Neural cell (in vitro differentiated cells): ENCODE measurements at regions not wholly inside any gene's neighbourhood (a gene's known extent, or its start where the extent isn't known, plus 50 kb on each side); places are given as distances from the start of the nearest gene placed in this dataset.

ENCODE experiments used
- H2AFZ ChIP-seq: fragments of 200-600, 300-800 bp; sonication (generic), shearing (Covaris generic); 2 replicates; pipeline ENCODE4 v1.6.0; 2014; ENCODE audit warnings: low read depth, mild to moderate bottlenecking, antibody characterized with exemption, low read length, moderate library complexity
- H3F3A ChIP-seq: fragments of 200-600 bp; shearing (Covaris generic); 2 replicates; pipeline ENCODE4 v1.6.1; 2016; ENCODE audit warnings: mild to moderate bottlenecking, moderate library complexity, mixed read lengths, antibody characterized with exemption, low read length; ENCODE audit not compliant: insufficient read depth, poor library complexity, severe bottlenecking
- H3K27ac ChIP-seq: fragments of 200-600, 300-800 bp; sonication (generic), shearing (Covaris generic); 2 replicates; pipeline ENCODE4 v1.5.1; 2014; ENCODE audit warnings: mild to moderate bottlenecking, low read length, moderate library complexity
- H3K27me3 ChIP-seq: fragments of 300-800, 200-600 bp; sonication (generic), shearing (Covaris generic); 2 replicates; pipeline ENCODE4 v1.6.0; 2014; ENCODE audit warnings: mild to moderate bottlenecking, low read depth, low read length, moderate library complexity; ENCODE audit not compliant: insufficient read depth
- H3K36me3 ChIP-seq: fragments of 300-800, 200-600 bp; sonication (generic), shearing (Covaris generic); 2 replicates; pipeline ENCODE4 v1.5.1; 2014; ENCODE audit warnings: mild to moderate bottlenecking, antibody characterized with exemption, low read length, moderate library complexity; ENCODE audit not compliant: insufficient read depth
- H3K4me2 ChIP-seq: fragments of 300-800, 200-600 bp; sonication (generic), shearing (Covaris generic); 2 replicates; pipeline ENCODE4 v1.6.0; 2014; ENCODE audit warnings: mild to moderate bottlenecking, low read length
- H3K4me3 ChIP-seq: fragments of 300-800, 200-600 bp; sonication (generic), shearing (Covaris generic); 2 replicates; pipeline ENCODE4 v1.5.1; 2014; ENCODE audit warnings: mild to moderate bottlenecking, low read length, moderate library complexity
- H3K79me2 ChIP-seq: fragments of 200-600 bp; shearing (Covaris generic); replicated peaks from 2 replicates; pipeline ENCODE4 v1.6.0; 2014; ENCODE audit warnings: mild to moderate bottlenecking, low read length, moderate library complexity; ENCODE audit not compliant: insufficient read depth
- H3K9ac ChIP-seq: fragments of 300-800, 200-600 bp; sonication (generic), shearing (Covaris generic); 2 replicates; pipeline ENCODE4 v1.6.1; 2016; ENCODE audit warnings: mild to moderate bottlenecking, low read length, mixed read lengths
- H3K9me2 ChIP-seq: fragments of 200-600 bp; shearing (Covaris generic); 2 replicates; pipeline ENCODE4 v1.6.1; 2016; ENCODE audit warnings: mild to moderate bottlenecking, low read length, mixed read lengths; ENCODE audit not compliant: insufficient read depth
- H3K9me3 ChIP-seq: fragments of 200-600, 300-800 bp; sonication (generic), shearing (Covaris generic); 2 replicates; pipeline ENCODE4 v1.6.1; 2016; ENCODE audit warnings: mild to moderate bottlenecking, mixed run types, low read length, moderate library complexity, mixed read lengths
- H4K20me1 ChIP-seq: fragments of 200-600 bp; shearing (Covaris generic); 2 replicates; pipeline ENCODE4 v1.6.1; 2016; ENCODE audit warnings: mild to moderate bottlenecking, mixed run types; ENCODE audit not compliant: insufficient read depth
- EP300 ChIP-seq: fragments of 450-650 bp; conservative IDR thresholded peaks from 2 replicates; pipeline ENCODE4 v1.6.1; 2014; ENCODE audit warnings: antibody characterized with exemption, mild to moderate bottlenecking, moderate library complexity; ENCODE audit not compliant: poor library complexity, severe bottlenecking
- EZH2 ChIP-seq: fragments of 200-600, 300-800 bp; shearing (Covaris generic), sonication (generic); IDR thresholded peaks from 2 replicates; pipeline ENCODE4 v1.6.1; 2014; ENCODE audit warnings: antibody characterized with exemption, low read length, borderline replicate concordance, mild to moderate bottlenecking; ENCODE audit not compliant: insufficient read depth, poor library complexity, severe bottlenecking
- MXI1 ChIP-seq: fragments of 450-650 bp; conservative IDR thresholded peaks from 2 replicates; pipeline ENCODE4 v1.6.1; 2014; ENCODE audit warnings: antibody characterized with exemption, mild to moderate bottlenecking; ENCODE audit not compliant: poor library complexity, severe bottlenecking
- POLR2AphosphoS5 ChIP-seq: IDR thresholded peaks from 2 replicates; pipeline ENCODE4 v1.6.1; 2012
- RAD21 ChIP-seq: fragments of 450-650 bp; conservative IDR thresholded peaks from 2 replicates; pipeline ENCODE4 v1.6.1; 2014; ENCODE audit warnings: antibody characterized with exemption, mild to moderate bottlenecking, moderate library complexity
- SMC3 ChIP-seq: fragments of 450-650 bp; conservative IDR thresholded peaks from 2 replicates; pipeline ENCODE4 v1.6.1; 2014; ENCODE audit warnings: antibody characterized with exemption, mild to moderate bottlenecking, moderate library complexity; ENCODE audit not compliant: poor library complexity
- TAF1 ChIP-seq: IDR thresholded peaks from 2 replicates; pipeline ENCODE4 v1.6.1; 2012; ENCODE audit warnings: low read depth
- TF ChIP-seq, protein P1 (sequence below): fragments of 450-650 bp; IDR thresholded peaks from 2 replicates; pipeline ENCODE4 v1.5.1; 2014; ENCODE audit warnings: antibody characterized with exemption, mild to moderate bottlenecking, moderate library complexity; ENCODE audit not compliant: poor library complexity, severe bottlenecking
- TF ChIP-seq, protein P2 (sequence below): IDR thresholded peaks from 2 replicates; pipeline ENCODE4 v1.6.1; 2012; ENCODE audit warnings: borderline replicate concordance

DNA sequence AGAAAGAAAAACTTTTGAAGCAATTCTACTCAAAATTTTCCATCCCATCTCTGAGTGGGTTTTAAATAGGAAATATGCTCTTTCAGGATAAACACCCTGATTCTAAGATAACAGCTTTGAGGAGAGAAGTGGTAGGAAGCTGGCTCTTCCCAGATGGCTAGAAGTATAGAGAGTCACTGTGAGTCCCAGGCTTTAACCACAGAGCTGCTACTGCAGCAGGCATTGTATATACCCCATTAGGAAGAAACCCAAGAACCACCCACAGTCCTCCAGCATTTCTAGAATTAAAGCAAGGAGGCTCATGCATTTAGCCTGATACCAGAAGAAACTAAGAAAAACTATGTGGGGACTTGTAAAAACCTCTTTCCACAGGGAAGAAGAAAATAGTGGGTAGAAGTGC lies 1405.6 kb upstream of the TENM4 start:
- Histone ChIP-seq H3K27ac (no peak overlapping the region), H3K9me2 (no peaks in the 10 kb centered on the region), H2AFZ (no peak overlapping the region)

DNA sequence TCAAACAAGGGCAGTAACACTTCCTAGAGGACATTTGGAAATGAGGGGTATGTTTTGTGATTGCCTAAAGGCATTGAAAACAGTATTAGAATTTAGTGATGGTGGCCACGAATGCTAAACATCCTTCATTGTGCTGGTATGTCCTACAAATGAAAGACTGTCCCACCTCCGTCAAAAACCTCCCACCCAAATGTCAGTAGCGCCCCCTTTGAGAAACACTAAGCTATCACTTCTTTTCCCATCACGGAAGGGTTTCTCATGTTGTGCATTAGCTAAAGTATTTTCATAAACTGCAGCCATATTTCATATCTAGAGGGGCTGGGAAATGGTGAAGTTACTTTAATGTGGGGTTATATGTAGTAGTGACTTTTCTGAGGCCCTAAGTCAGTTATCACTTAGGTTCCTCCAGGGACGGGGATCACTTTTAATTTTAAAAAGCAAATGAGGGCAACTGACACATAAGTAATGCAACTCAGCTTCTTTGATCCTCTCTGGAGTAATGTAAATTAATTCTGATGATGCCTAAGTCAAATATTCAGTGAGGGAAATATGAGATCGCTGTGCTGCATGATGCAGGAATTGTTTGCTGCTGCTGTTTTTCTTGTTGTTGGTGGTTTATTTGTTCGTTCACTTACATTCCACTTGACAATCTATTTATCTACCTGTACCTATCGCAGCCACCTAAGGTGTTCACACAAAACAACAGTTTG lies 1403.4 kb upstream of the TENM4 start:
- no peaks in the 10 kb centered on the region for H3K79me2 ChIP-seq
- no peaks in the 10 kb centered on the region for H3F3A ChIP-seq
- no peaks in the 10 kb centered on the region for H3K9me3 ChIP-seq
- H4K20me1 ChIP-seq, result no peaks in the 10 kb centered on the region
- H3K27ac ChIP-seq, result no peak overlapping the region
- no peak overlapping the region for H3K9ac ChIP-seq
- TF ChIP-seq TAF1 (no peak), POLR2AphosphoS5 (no peak), SMC3 (no peak), EZH2 (no peak), MXI1 (no peak), RAD21 (no peak), EP300 (no peak)
- TF ChIP-seq, protein P1, sequence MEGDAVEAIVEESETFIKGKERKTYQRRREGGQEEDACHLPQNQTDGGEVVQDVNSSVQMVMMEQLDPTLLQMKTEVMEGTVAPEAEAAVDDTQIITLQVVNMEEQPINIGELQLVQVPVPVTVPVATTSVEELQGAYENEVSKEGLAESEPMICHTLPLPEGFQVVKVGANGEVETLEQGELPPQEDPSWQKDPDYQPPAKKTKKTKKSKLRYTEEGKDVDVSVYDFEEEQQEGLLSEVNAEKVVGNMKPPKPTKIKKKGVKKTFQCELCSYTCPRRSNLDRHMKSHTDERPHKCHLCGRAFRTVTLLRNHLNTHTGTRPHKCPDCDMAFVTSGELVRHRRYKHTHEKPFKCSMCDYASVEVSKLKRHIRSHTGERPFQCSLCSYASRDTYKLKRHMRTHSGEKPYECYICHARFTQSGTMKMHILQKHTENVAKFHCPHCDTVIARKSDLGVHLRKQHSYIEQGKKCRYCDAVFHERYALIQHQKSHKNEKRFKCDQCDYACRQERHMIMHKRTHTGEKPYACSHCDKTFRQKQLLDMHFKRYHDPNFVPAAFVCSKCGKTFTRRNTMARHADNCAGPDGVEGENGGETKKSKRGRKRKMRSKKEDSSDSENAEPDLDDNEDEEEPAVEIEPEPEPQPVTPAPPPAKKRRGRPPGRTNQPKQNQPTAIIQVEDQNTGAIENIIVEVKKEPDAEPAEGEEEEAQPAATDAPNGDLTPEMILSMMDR, result no peak
- TF ChIP-seq, protein P2, sequence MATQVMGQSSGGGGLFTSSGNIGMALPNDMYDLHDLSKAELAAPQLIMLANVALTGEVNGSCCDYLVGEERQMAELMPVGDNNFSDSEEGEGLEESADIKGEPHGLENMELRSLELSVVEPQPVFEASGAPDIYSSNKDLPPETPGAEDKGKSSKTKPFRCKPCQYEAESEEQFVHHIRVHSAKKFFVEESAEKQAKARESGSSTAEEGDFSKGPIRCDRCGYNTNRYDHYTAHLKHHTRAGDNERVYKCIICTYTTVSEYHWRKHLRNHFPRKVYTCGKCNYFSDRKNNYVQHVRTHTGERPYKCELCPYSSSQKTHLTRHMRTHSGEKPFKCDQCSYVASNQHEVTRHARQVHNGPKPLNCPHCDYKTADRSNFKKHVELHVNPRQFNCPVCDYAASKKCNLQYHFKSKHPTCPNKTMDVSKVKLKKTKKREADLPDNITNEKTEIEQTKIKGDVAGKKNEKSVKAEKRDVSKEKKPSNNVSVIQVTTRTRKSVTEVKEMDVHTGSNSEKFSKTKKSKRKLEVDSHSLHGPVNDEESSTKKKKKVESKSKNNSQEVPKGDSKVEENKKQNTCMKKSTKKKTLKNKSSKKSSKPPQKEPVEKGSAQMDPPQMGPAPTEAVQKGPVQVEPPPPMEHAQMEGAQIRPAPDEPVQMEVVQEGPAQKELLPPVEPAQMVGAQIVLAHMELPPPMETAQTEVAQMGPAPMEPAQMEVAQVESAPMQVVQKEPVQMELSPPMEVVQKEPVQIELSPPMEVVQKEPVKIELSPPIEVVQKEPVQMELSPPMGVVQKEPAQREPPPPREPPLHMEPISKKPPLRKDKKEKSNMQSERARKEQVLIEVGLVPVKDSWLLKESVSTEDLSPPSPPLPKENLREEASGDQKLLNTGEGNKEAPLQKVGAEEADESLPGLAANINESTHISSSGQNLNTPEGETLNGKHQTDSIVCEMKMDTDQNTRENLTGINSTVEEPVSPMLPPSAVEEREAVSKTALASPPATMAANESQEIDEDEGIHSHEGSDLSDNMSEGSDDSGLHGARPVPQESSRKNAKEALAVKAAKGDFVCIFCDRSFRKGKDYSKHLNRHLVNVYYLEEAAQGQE, result no peak
- no peaks in the 10 kb centered on the region for H3K9me2 ChIP-seq
- H3K4me2 ChIP-seq, result no peak overlapping the region
- H2AFZ ChIP-seq, result no peak overlapping the region
- H3K4me3 ChIP-seq, result no peak overlapping the region
- no peaks in the 10 kb centered on the region for H3K36me3 ChIP-seq
- no peaks in the 10 kb centered on the region for H3K27me3 ChIP-seq

More for the DNA sequence above, 1405.6 kb upstream of the TENM4 start:
- no peak overlapping the region for H3K9ac ChIP-seq
- no peaks in the 10 kb centered on the region for H3F3A ChIP-seq
- H3K4me3 ChIP-seq, result no peak overlapping the region
- no peak overlapping the region for H3K4me2 ChIP-seq
- TF ChIP-seq, protein P1, result no peak
- TF ChIP-seq, protein P2, result no peak
- TF ChIP-seq MXI1, result no peak
- no peak for TF ChIP-seq TAF1
- no peak for TF ChIP-seq EZH2
- TF ChIP-seq POLR2AphosphoS5, result no peak
- TF ChIP-seq SMC3, result no peak
- no peak for TF ChIP-seq RAD21
- TF ChIP-seq EP300, result no peak
- no peaks in the 10 kb centered on the region for H4K20me1 ChIP-seq
- no peaks in the 10 kb centered on the region for H3K79me2 ChIP-seq
- H3K36me3 ChIP-seq, result no peaks in the 10 kb centered on the region
- H3K27me3 ChIP-seq, result no peaks in the 10 kb centered on the region
- H3K9me3 ChIP-seq, result no peaks in the 10 kb centered on the region
